ENCODE measurements at regions not wholly inside any gene's neighbourhood (a gene's known extent, or its start where the extent isn't known, plus 50 kb on each side); places are given as distances from the start of the nearest gene placed in this dataset.

- no peak overlapping the region for H3K27ac ChIP-seq (ENCODE audit: low read depth, low read length)
- H3F3A ChIP-seq (ENCODE audit: insufficient read depth): no peaks in the 10 kb centered on the region
- TF ChIP-seq CTCF (IDR thresholded peaks at IDR 0.05; ENCODE audit: insufficient read depth, low read length, poor library complexity, severe bottlenecking) (no peak), EZH2phosphoT487 (conservative IDR thresholded peaks at IDR 0.05; ENCODE audit: low read length) (no peak)
- H3K4me2 ChIP-seq (ENCODE audit: low read depth, low read length, poor library complexity, severe bottlenecking): no peak overlapping the region
- no peaks in the 10 kb centered on the region for H3K27me3 ChIP-seq (ENCODE audit: low read length)
- no peaks in the 10 kb centered on the region for H3K9me2 ChIP-seq (replicated peaks; ENCODE audit: insufficient read depth, low read length)
- no peaks in the 10 kb centered on the region for H4K20me1 ChIP-seq (ENCODE audit: low read depth, low read length)
- no peak overlapping the region for H3K9ac ChIP-seq (ENCODE audit: low read length)
- H3K9me3 ChIP-seq (ENCODE audit: insufficient read depth, low read length): no peaks in the 10 kb centered on the region
- H2AFZ ChIP-seq (ENCODE audit: low read depth, low read length, severe bottlenecking): no peak overlapping the region
- H3K79me2 ChIP-seq (ENCODE audit: insufficient read depth, low read length): no peaks in the 10 kb centered on the region
- no peaks in the 10 kb centered on the region for H3K36me3 ChIP-seq (ENCODE audit: low read length)
- H3K4me3 ChIP-seq (ENCODE audit: insufficient read depth, low read length, poor library complexity, severe bottlenecking): no peak overlapping the region
Observed at GRCh38 chr11:70710192-70710591, 311.9 kb downstream of the CTTN start.

GRCh38 chr11:70710601-70711000, 312.3 kb downstream of the CTTN start:
- no peak overlapping the region for H3K4me3 ChIP-seq (ENCODE audit: insufficient read depth, low read length, poor library complexity, severe bottlenecking)
- H3K36me3 ChIP-seq (ENCODE audit: low read length): no peaks in the 10 kb centered on the region

GRCh38 chr11:70711095-70711910, 313.0 kb downstream of the CTTN start:
- TF ChIP-seq EZH2phosphoT487 (conservative IDR thresholded peaks at IDR 0.05; ENCODE audit: low read length): no peak
- no peak for TF ChIP-seq CTCF (IDR thresholded peaks at IDR 0.05; ENCODE audit: insufficient read depth, low read length, poor library complexity, severe bottlenecking)
- no peaks in the 10 kb centered on the region for H3K9me3 ChIP-seq (ENCODE audit: insufficient read depth, low read length)
- no peaks in the 10 kb centered on the region for H4K20me1 ChIP-seq (ENCODE audit: low read depth, low read length)
- H3K4me2 ChIP-seq (ENCODE audit: low read depth, low read length, poor library complexity, severe bottlenecking): no peak overlapping the region
- H3K9ac ChIP-seq (ENCODE audit: low read length): no peak overlapping the region
- no peak overlapping the region for H3K27ac ChIP-seq (ENCODE audit: low read depth, low read length)
- no peaks in the 10 kb centered on the region for H3K36me3 ChIP-seq (ENCODE audit: low read length)
- no peak overlapping the region for H3K4me3 ChIP-seq (ENCODE audit: insufficient read depth, low read length, poor library complexity, severe bottlenecking)
- H3K79me2 ChIP-seq (ENCODE audit: insufficient read depth, low read length): no peaks in the 10 kb centered on the region
- no peaks in the 10 kb centered on the region for H3K27me3 ChIP-seq (ENCODE audit: low read length)
- no peaks in the 10 kb centered on the region for H3K9me2 ChIP-seq (replicated peaks; ENCODE audit: insufficient read depth, low read length)
- no peak overlapping the region for H2AFZ ChIP-seq (ENCODE audit: low read depth, low read length, severe bottlenecking)
- no peaks in the 10 kb centered on the region for H3F3A ChIP-seq (ENCODE audit: insufficient read depth)

More at GRCh38 chr11:70710601-70711000, 312.3 kb downstream of the CTTN start:
- TF ChIP-seq EZH2phosphoT487 (conservative IDR thresholded peaks at IDR 0.05; ENCODE audit: low read length) (no peak), CTCF (IDR thresholded peaks at IDR 0.05; ENCODE audit: insufficient read depth, low read length, poor library complexity, severe bottlenecking) (no peak)
- no peaks in the 10 kb centered on the region for H3K9me2 ChIP-seq (replicated peaks; ENCODE audit: insufficient read depth, low read length)
- H4K20me1 ChIP-seq (ENCODE audit: low read depth, low read length): no peaks in the 10 kb centered on the region
- no peak overlapping the region for H3K9ac ChIP-seq (ENCODE audit: low read length)
- H3K27me3 ChIP-seq (ENCODE audit: low read length): no peaks in the 10 kb centered on the region
- H2AFZ ChIP-seq (ENCODE audit: low read depth, low read length, severe bottlenecking): no peak overlapping the region
- no peaks in the 10 kb centered on the region for H3K9me3 ChIP-seq (ENCODE audit: insufficient read depth, low read length)
- H3K79me2 ChIP-seq (ENCODE audit: insufficient read depth, low read length): no peaks in the 10 kb centered on the region
- no peak overlapping the region for H3K27ac ChIP-seq (ENCODE audit: low read depth, low read length)
- no peaks in the 10 kb centered on the region for H3F3A ChIP-seq (ENCODE audit: insufficient read depth)
- H3K4me2 ChIP-seq (ENCODE audit: low read depth, low read length, poor library complexity, severe bottlenecking): no peak overlapping the region
